ENCODE measurements at regions not wholly inside any gene's neighbourhood (a gene's known extent, or its start where the extent isn't known, plus 50 kb on each side); places are given as distances from the start of the nearest gene placed in this dataset.

GRCh38 chr10:20634839-20635238 lies 262.3 kb downstream of the NEBL start:
- Histone ChIP-seq H3K36me3 (no peaks in the 10 kb centered on the region), H3K4me1 (peaks cover 22% of the 10 kb centered on the region), H3K4me3 (ENCODE audit: low read depth, low read length) (no peak overlapping the region), H3K9me3 (no peaks in the 10 kb centered on the region), H3K27me3 (no peaks in the 10 kb centered on the region)
- DNase-seq = no peak
- TF ChIP-seq CTCF (IDR thresholded peaks at IDR 0.05; ENCODE audit: low read depth, low read length) = no peak

GRCh38 chr10:20633714-20634113 lies 263.4 kb downstream of the NEBL start:
- no peaks in the 10 kb centered on the region for H3K36me3 ChIP-seq
- peaks cover 22% of the 10 kb centered on the region for H3K4me1 ChIP-seq
- H3K27me3 ChIP-seq = no peaks in the 10 kb centered on the region
- TF ChIP-seq CTCF (IDR thresholded peaks at IDR 0.05; ENCODE audit: low read depth, low read length) = no peak
- no peak overlapping the region for H3K4me3 ChIP-seq (ENCODE audit: low read depth, low read length)
- H3K9me3 ChIP-seq = no peaks in the 10 kb centered on the region
- DNase-seq = peak; percentile 33

- Histone ChIP-seq H3K4me3 (ENCODE audit: low read depth, low read length) (no peak overlapping the region), H3K9me3 (no peaks in the 10 kb centered on the region), H3K27me3 (no peaks in the 10 kb centered on the region), H3K4me1 (peaks cover 22% of the 10 kb centered on the region), H3K36me3 (no peaks in the 10 kb centered on the region)
- DNase-seq = no peak
- TF ChIP-seq CTCF (IDR thresholded peaks at IDR 0.05; ENCODE audit: low read depth, low read length) = no peak
These were observed 264.4 kb downstream of the NEBL start for GRCh38 chr10:20632696-20633095.

- no peak overlapping the region for H3K4me3 ChIP-seq (ENCODE audit: low read depth, low read length)
- no peaks in the 10 kb centered on the region for H3K36me3 ChIP-seq
- no peak for TF ChIP-seq CTCF (IDR thresholded peaks at IDR 0.05; ENCODE audit: low read depth, low read length)
- DNase-seq = no peak
- H3K4me1 ChIP-seq = peaks cover 22% of the 10 kb centered on the region
- no peaks in the 10 kb centered on the region for H3K27me3 ChIP-seq
- no peaks in the 10 kb centered on the region for H3K9me3 ChIP-seq
These were observed 265.9 kb downstream of the NEBL start for GRCh38 chr10:20631229-20631628.

GRCh38 chr10:20630092-20630643 lies 266.9 kb downstream of the NEBL start:
- peaks cover 19% of the 10 kb centered on the region for H3K4me1 ChIP-seq
- no peaks in the 10 kb centered on the region for H3K36me3 ChIP-seq
- DNase-seq = no peak
- H3K4me3 ChIP-seq (ENCODE audit: low read depth, low read length) = no peak overlapping the region
- H3K27me3 ChIP-seq = no peaks in the 10 kb centered on the region
- TF ChIP-seq CTCF (IDR thresholded peaks at IDR 0.05; ENCODE audit: low read depth, low read length) = no peak
- no peaks in the 10 kb centered on the region for H3K9me3 ChIP-seq

GRCh38 chr10:20627946-20628507 lies 269.1 kb downstream of the NEBL start:
- H3K4me3 ChIP-seq (ENCODE audit: low read depth, low read length) = no peak overlapping the region
- H3K4me1 ChIP-seq = peaks cover 4% of the 10 kb centered on the region
- DNase-seq = no peak
- H3K9me3 ChIP-seq = no peaks in the 10 kb centered on the region
- no peaks in the 10 kb centered on the region for H3K27me3 ChIP-seq
- H3K36me3 ChIP-seq = no peaks in the 10 kb centered on the region
- no peak for TF ChIP-seq CTCF (IDR thresholded peaks at IDR 0.05; ENCODE audit: low read depth, low read length)

Data from BE2C (cell line).